DMS153 treated with DMSO at 0.1 percent for 48 hours (cell line): ENCODE measurements at regions not wholly inside any gene's neighbourhood (a gene's known extent, or its start where the extent isn't known, plus 50 kb on each side); places are given as distances from the start of the nearest gene placed in this dataset.

Source experiments
- DNase-seq: peaks from one replicate; lab custom pipeline; 2025; ENCODE audit not compliant: unreplicated experiment; lab: John Stamatoyannopoulos, UW

DNA sequence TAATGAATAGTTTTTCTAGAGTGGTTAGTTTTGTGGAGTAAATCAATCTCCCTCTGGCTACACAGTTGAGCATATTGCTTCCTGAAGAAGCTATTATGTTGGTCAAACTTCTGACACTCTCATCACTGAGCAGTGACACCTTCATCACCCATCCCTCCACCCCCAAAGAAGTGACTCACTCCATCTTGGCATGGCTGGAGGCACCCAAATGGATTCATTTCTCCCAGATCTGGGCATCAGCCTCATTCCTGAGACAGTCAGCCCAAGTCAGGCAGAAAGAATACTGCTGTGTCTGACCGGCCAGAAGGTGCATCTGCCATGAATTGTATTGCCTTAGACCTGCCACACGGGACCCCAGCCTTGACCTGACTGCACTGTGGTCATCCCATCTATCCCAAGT, 117.0 kb upstream of the HABP2 start:
- no peak for DNase-seq

- no peak for DNase-seq
Measured at GRCh38 chr10:113436851-113437250, 116.0 kb upstream of the HABP2 start.

DNA sequence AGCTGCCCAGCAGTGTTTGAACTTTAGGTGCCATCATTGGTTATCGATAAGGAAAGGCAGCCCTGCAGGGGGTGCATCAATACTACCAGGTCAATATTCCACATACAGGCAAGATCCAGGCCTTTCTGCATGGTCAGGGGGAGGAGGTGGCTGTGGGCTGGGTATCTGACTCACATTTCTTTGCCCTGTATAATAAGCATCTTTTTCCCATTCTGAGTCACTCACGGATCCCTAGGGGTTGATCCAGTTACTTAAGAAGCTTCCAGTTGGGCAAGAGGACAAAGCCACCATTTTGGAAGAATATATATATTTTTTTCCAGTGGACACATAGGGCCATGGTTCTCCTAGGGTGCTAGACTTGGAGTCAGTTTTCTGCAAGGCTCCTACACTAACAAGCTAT, 114.2 kb upstream of the HABP2 start:
- no peak for DNase-seq

DNA sequence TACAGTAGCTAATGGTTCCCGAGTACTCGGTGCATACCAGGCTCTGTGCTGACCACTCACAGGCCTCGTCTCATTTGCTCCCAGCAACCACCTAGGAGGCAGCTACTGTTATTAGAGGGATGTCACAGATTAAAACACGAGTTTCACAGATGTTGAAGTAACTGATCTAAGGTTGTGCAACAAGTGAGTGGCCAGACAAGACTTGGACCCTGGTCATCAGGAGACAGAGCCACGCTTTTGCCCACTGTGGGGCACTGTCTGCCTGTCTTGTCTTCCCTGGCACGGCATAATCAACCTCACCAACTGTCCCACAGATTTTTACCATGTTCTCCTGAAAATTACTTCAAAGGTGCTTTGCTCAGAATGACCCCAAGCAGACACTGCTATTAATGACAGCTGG, 111.6 kb upstream of the HABP2 start:
- DNase-seq = no peak

DNA sequence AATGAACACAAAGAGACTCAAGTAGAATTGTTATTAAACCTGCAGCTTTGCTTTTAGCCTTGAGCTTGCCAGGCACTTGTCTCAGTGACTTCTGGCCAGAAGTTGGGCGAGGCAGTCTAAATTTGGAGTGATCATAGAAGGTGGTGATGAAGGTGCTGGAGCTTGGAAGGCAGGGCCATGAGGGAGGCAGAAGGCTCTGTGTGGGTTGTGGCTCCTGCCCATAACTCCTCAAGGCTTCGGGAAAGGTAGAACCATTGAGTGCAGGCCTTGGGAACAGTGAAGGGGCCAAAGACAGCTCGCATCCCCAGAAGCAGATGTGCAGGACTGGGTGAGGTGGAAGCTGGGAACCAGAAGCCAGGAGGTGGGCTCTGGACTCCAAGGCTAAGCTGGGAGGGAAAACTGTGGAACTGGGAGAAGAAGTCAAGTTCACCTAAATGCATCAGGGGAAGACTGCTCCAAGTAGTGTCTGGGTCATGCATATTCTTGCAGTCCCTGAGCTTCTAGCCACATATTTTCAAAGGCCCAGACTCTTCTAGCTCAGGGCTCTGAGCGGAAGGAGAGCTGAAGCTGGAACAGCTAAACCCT, 111.1 kb upstream of the HABP2 start:
- no peak for DNase-seq

DNA sequence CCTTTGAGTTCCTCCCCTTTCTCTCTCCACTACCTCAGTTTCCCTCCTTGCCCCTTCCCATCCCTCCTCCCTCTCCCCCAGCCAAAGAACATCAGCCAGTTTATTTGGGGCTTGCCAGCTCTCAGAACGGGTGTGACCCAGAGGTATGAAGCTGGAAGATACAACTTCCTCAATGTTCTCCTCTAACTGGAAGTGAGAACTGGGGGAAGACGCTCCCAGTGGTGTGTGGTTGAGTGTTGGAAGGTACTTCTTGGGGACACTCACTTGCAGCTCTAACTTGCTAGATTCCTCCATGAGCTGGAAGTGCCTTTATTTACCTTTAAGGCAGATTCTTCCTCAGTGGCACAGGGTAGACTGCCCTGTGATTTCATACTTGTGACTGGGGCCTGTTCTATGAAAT, 110.5 kb upstream of the HABP2 start:
- no peak for DNase-seq

- DNase-seq = no peak
Measured at GRCh38 chr10:113443141-113443925, 109.5 kb upstream of the HABP2 start.

DNA sequence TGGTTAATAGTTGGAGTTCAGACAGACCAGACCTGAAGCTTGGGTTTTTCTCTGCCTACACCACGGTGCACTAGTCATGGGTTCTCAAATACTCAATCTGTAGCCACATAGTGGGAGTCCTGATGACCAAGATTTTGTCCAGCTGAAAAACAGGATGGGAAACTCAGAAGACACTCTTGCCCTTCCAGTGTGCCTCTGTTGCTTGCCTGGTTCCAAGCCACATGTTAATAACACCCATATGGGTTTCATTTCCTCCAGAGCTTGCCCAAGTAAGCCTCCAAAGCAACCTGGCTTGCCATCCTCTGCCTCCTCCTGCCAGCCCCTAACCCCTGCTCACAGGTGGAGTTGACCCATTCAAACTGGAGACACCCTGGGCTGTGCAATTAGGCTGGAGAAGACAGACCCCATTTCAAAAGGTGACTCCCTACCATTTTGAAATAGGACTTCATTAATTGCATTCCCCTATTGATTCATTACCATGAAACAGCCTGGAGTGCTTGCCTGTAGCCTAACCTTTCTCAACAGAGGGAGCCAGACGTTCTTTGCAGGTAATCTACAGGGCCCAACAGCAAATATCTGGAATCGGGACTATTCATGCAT, 108.0 kb upstream of the HABP2 start:
- no peak for DNase-seq

DNA sequence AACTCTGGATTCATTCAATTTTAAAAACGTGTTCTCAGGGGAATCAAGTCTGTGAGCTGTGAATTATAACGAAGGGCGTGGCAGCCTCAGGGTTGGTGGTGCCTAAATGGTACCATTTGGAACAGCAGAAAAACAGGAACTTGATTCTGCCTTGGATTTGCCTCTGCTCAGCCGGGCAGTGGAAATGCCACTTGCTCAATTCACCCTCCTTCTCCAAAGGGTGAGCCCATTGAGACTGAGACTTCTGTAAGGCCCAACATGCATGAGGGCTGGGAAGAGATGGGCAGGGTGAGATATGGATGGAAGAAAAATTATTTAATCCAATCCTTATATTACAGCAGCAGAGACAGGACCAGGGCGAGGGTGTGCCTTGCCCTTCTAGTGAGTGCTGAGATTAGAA, 107.1 kb upstream of the HABP2 start:
- no peak for DNase-seq

DNA sequence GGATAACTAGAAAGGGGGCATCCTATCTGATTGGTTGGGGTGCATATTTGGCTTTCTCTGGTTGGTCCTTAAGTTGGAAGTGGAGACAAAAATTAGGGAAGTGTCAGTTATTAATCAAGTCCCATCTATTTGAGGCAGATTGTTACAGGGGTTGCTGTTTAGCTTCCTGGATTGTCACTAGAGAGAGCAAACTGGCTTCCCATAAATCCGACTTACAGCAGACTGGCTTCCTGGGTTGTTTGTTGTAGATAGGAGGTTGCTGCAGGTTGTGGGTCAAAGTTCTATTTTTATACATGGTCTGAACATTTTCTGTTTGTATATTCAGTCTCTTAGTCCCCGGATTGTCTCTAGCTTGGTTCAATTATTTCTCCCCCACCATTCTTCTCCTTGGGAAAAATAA, 106.1 kb upstream of the HABP2 start:
- DNase-seq = no peak

DNA sequence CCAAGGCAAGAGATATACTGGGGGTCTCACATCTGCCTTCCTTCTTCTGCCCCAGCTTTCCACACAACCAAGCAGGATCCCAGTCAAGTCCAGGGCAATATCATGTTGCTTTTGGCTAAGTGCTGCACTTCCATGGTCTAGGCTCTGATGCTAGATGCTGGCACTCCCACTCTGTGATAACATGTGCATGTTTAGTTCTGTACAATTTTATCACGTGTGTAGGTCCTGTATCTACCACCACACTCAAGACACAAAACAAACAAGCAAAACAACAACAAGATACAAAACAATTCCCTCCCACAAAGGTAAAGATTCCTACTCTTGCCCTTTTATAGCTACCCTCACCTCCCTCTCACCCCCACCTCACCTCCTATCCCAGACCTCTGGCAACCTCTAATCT, 105.6 kb upstream of the HABP2 start:
- DNase-seq = no peak

- no peak for DNase-seq
Measured at GRCh38 chr10:113449006-113449695, 103.7 kb upstream of the HABP2 start.

DNA sequence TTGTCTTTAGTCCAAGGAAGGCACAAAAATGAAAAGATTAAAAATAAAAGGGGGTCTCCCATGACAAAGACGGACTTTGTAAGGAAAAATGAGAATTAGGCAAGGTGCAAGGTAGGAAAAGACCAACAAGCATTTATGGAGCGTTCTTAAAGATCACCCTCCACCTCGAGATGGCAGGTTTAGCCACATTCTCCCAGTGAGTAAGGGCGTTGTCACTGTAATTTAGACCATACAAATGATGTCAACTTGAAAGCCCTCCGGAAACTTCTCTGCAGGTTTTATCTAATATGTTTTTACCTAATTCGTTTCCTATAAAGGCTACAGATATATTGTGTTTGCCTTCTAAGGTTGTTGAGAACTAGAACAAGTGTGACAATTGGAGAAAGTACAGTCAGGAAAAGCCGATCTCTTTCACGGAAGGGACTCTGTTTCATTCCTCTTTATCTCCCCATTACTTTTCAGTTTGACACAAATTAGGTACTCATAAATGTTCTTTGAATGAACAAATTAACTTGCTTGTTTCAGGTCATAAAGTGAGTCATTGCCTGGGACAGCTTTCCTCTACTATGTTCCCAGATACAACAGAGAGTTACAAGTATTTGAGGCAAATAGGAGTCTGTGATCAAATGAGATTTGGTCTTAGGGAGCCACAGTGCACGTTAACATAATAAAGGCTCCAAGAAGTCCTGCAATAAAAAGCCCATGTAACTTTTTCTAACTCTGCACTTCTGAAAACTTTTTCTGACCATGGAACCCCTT, 102.6 kb upstream of the HABP2 start:
- no peak for DNase-seq

GRCh38 chr10:113450906-113451305, 101.9 kb upstream of the HABP2 start:
- DNase-seq = no peak

GRCh38 chr10:113452146-113452845, 100.6 kb upstream of the HABP2 start:
- DNase-seq = no peak

DNA sequence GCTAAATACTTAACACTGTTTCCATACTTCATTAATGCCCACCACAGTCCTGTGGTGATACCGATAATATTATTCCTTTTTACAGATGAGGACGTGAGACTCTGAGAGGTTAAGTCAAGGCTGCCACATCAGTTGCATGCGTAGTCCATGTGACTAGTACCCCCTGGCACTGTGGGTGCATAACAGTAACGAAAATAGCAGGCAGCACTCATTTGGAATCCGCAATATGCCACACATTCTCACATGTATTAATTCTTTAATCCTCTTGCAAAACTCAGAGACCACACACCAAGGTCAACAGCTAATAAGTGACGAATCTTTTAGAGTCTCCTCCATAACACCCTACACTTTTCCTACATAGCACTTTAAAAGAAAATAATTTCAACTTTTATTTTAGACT, 99.5 kb upstream of the HABP2 start:
- DNase-seq = no peak

DNA sequence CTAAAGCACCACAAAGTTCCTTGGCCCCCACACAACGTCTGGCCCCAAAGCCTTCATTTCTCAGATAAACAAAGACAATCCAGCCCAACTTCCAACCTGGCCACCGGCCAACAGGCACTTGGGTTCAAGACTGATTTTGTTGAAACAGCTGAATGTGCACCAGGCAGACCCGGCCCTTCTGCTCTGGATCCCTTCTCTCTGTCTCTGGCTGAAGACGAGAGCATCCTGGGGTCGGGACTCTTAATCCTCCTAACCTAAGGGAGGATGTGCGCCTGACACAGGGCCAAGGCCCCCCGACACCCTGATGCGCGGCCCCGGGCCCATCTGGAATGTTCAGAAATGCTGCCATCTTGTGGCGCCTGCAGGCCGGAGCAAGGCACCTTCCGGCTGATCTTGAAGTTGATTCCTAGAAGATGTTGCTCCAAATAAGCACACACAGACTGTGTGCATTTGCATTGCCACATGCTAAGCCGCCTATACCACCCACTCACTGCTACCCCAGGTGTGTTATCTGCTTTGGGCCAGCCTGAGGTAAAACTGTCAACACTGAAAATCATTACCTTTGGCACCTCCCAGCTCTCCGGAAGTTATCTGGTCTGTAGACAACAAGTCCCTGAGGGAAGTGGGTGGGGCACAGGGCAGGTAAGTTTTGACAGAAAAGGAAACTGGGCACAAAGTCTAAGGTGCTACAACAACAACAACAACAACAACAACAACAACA, 98.4 kb upstream of the HABP2 start:
- DNase-seq = no peak

GRCh38 chr10:113455947-113456346, 96.9 kb upstream of the HABP2 start:
- DNase-seq = no peak

GRCh38 chr10:113456741-113457140, 96.1 kb upstream of the HABP2 start:
- no peak for DNase-seq

DNA sequence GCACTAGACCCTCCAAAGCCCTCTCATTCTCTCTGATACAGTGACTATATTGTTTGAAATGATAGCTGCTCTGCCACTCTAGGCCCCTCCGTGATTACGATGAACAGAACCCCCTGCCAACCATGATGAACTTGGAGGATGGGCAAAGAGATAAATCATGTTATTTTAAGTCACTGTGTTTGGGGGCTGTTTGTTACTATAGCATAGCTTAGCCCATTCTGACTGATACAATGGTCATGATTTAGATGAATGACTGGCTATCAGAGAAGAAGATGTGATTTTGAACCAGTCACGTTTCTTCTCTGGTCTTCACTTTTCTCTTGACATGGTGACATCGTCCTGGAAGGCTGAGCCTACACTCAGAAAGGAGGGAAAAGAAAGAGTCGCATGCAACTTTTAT, 95.4 kb upstream of the HABP2 start:
- DNase-seq = no peak
